HepG2 (cell line): ENCODE measurements at regions not wholly inside any gene's neighbourhood (a gene's known extent, or its start where the extent isn't known, plus 50 kb on each side); places are given as distances from the start of the nearest gene placed in this dataset.
A peak's percentile ranks its signal among the peaks of the same experiment; 100 is the strongest.

Source experiments
- AHR ChIP-seq: IDR thresholded peaks from 2 replicates; pipeline ENCODE4 v1.6.1; 2018; ENCODE audit warnings: missing genetic modification reagents, missing compliant biosample characterization
- CEBPB ChIP-seq: IDR thresholded peaks from 2 replicates; pipeline ENCODE4 v1.6.1; 2011; ENCODE audit warnings: low read depth, low read length, improper control_type of control experiment, borderline replicate concordance
- EHMT2 ChIP-seq: fragments of 200-600 bp; sonication (generic); IDR thresholded peaks from 2 replicates; pipeline ENCODE4 v1.7.0; 2017; ENCODE audit warnings: antibody characterized with exemption, low read depth, low read length, borderline replicate concordance
- FOXJ3 ChIP-seq: sonication (generic); formaldehyde crosslinking; IDR thresholded peaks from 2 replicates; pipeline ENCODE4 v1.4.0; 2020; ENCODE audit warnings: missing genetic modification reagents, mild to moderate bottlenecking, borderline replicate concordance
- GATAD2A ChIP-seq: IDR thresholded peaks from 2 replicates; pipeline ENCODE4 v1.6.1; 2016
- GFI1 ChIP-seq: sonication (generic); formaldehyde crosslinking; IDR thresholded peaks from 2 replicates; pipeline ENCODE4 v1.5.0; 2020; ENCODE audit warnings: missing genetic modification reagents, mild to moderate bottlenecking, borderline replicate concordance
- ISL2 ChIP-seq: sonication (generic); formaldehyde crosslinking; IDR thresholded peaks from 2 replicates; pipeline ENCODE4 v1.5.0; 2020; ENCODE audit warnings: missing genetic modification reagents
- NCOA5 ChIP-seq: sonication (generic); formaldehyde crosslinking; IDR thresholded peaks from 2 replicates; pipeline ENCODE4 v1.4.0; 2020; ENCODE audit warnings: missing genetic modification reagents
- ONECUT2 ChIP-seq: sonication (generic); formaldehyde crosslinking; IDR thresholded peaks from 2 replicates; pipeline ENCODE4 v1.4.0; 2020; ENCODE audit warnings: missing genetic modification reagents
- POLR2G ChIP-seq: fragments of 200-400 bp; formaldehyde crosslinking; IDR thresholded peaks from 2 replicates; pipeline ENCODE4 v1.6.1; 2018; ENCODE audit warnings: mild to moderate bottlenecking, low read depth, low read length, moderate library complexity
- RARG ChIP-seq: sonication (generic); formaldehyde crosslinking; IDR thresholded peaks from 2 replicates; pipeline ENCODE4 v1.4.0; 2020; ENCODE audit warnings: low read depth, mild to moderate bottlenecking, missing genetic modification reagents
- RBM39 ChIP-seq: fragments of 200-400 bp; formaldehyde crosslinking; IDR thresholded peaks from one replicate; pipeline ENCODE4 v1.6.1; 2018; ENCODE audit warnings: antibody characterized with exemption, mild to moderate bottlenecking, low read depth, low read length; ENCODE audit not compliant: poor library complexity, severe bottlenecking
- SOX5 ChIP-seq: IDR thresholded peaks from 2 replicates; pipeline ENCODE4 v1.6.1; 2016; ENCODE audit warnings: borderline replicate concordance
- SRF ChIP-seq: IDR thresholded peaks from 2 replicates; pipeline ENCODE4 v1.6.1; 2011; ENCODE audit warnings: mild to moderate bottlenecking, low read depth, low read length, moderate library complexity
- SRY ChIP-seq: sonication (generic); formaldehyde crosslinking; IDR thresholded peaks from 2 replicates; pipeline ENCODE4 v1.8.0; 2022; ENCODE audit warnings: mild to moderate bottlenecking, missing genetic modification reagents
- ZNF367 ChIP-seq: sonication (generic); formaldehyde crosslinking; IDR thresholded peaks from 2 replicates; pipeline ENCODE4 v1.4.0; 2020; ENCODE audit warnings: missing genetic modification reagents, borderline replicate concordance
- ZNF737 ChIP-seq: sonication (generic); formaldehyde crosslinking; IDR thresholded peaks from 2 replicates; pipeline ENCODE4 v1.5.0; 2020; ENCODE audit warnings: missing genetic modification reagents, mild to moderate bottlenecking, borderline replicate concordance
- ZNF816 ChIP-seq: sonication (generic); formaldehyde crosslinking; IDR thresholded peaks from 2 replicates; pipeline ENCODE4 v1.8.0; 2022; ENCODE audit warnings: missing genetic modification reagents, mild to moderate bottlenecking, borderline replicate concordance
- TF ChIP-seq, protein P1 (sequence below): IDR thresholded peaks from 2 replicates; pipeline ENCODE4 v1.6.1; 2012; ENCODE audit warnings: low read depth, low read length, improper control_type of control experiment
- TF ChIP-seq, protein P2 (sequence below): sonication (generic); formaldehyde crosslinking; conservative IDR thresholded peaks from 2 replicates; pipeline ENCODE4 v1.8.0; 2022; ENCODE audit warnings: mild to moderate bottlenecking, moderate library complexity, missing genetic modification reagents
- TF ChIP-seq, protein P3 (sequence below): IDR thresholded peaks from 2 replicates; pipeline ENCODE4 v1.6.1; 2016; ENCODE audit warnings: low read depth, borderline replicate concordance
- TF ChIP-seq, protein P4 (sequence below): sonication (generic); formaldehyde crosslinking; IDR thresholded peaks from 2 replicates; pipeline ENCODE4 v1.8.0; 2022; ENCODE audit warnings: mild to moderate bottlenecking, missing genetic modification reagents, borderline replicate concordance
- TF ChIP-seq, protein P5 (sequence below): sonication (generic); formaldehyde crosslinking; IDR thresholded peaks from 2 replicates; pipeline ENCODE4 v1.5.0; 2020; ENCODE audit warnings: mild to moderate bottlenecking, missing genetic modification reagents

DNA sequence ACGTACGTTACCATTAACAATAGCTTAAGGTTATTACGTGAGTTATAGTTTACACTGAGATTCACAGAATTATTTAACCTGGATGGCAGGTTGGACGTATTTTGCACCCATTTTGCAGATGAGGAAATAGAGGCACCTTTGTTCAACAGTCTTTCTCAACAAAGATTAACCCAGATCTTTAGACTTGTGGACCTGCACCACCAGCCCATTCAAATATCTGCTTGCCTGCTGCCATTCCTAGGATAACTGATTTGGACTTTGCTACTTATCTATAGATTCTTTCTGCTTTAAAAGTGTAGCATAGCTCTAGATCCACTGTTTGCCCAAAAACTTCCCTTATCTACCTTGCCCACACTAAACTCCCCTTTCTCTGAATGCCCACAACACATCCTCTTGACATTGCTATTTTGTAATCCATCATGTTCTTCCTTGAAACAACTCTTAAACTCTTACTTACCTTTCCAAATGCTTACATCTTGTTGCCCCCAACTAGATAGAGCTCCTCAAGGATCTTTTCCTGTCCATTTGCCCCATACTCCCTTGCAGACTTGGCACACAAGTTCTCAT is 56.4 kb upstream of the TNFAIP3 start (continued):
- TF ChIP-seq, protein P1, sequence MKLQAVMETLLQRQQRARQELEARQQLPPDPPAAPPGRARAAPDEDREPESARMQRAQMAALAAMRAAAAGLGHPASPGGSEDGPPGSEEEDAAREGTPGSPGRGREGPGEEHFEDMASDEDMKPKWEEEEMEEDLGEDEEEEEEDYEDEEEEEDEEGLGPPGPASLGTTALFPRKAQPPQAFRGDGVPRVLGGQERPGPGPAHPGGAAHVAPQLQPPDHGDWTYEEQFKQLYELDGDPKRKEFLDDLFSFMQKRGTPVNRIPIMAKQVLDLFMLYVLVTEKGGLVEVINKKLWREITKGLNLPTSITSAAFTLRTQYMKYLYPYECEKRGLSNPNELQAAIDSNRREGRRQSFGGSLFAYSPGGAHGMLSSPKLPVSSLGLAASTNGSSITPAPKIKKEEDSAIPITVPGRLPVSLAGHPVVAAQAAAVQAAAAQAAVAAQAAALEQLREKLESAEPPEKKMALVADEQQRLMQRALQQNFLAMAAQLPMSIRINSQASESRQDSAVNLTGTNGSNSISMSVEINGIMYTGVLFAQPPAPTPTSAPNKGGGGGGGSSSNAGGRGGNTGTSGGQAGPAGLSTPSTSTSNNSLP: peak; percentile 85
- peak; percentile 41; the same call in 1 of the 2 replicates for TF ChIP-seq ISL2
- peak; percentile 89 for TF ChIP-seq EHMT2
- peak; percentile 55 for TF ChIP-seq ONECUT2 (CRISPR knock-in tag)
- TF ChIP-seq CEBPB: no peak
- TF ChIP-seq FOXJ3 (CRISPR knock-in tag): peak; percentile 61; the same call in 1 of the 2 replicates
- TF ChIP-seq AHR: no peak
- peak; percentile 72 for TF ChIP-seq SOX5 (CRISPR knock-in tag)
- 0 out of 2 replicates have a peak, but pooled peaks have one; percentile 87 for TF ChIP-seq ZNF816
- 0 out of 2 replicates have a peak, but pooled peaks have one; percentile 13 for TF ChIP-seq RARG (CRISPR knock-in tag)
- no peak for TF ChIP-seq RBM39
- no peak for TF ChIP-seq NCOA5 (CRISPR knock-in tag)
- TF ChIP-seq, protein P2, sequence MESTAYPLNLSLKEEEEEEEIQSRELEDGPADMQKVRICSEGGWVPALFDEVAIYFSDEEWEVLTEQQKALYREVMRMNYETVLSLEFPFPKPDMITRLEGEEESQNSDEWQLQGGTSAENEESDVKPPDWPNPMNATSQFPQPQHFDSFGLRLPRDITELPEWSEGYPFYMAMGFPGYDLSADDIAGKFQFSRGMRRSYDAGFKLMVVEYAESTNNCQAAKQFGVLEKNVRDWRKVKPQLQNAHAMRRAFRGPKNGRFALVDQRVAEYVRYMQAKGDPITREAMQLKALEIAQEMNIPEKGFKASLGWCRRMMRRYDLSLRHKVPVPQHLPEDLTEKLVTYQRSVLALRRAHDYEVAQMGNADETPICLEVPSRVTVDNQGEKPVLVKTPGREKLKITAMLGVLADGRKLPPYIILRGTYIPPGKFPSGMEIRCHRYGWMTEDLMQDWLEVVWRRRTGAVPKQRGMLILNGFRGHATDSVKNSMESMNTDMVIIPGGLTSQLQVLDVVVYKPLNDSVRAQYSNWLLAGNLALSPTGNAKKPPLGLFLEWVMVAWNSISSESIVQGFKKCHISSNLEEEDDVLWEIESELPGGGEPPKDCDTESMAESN (CRISPR knock-in tag): no peak
- no peak for TF ChIP-seq SRF
- TF ChIP-seq, protein P3, sequence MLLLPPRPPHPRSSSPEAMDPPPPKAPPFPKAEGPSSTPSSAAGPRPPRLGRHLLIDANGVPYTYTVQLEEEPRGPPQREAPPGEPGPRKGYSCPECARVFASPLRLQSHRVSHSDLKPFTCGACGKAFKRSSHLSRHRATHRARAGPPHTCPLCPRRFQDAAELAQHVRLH (CRISPR knock-in tag): peak; percentile 61; the same call in 1 of the 2 replicates
- TF ChIP-seq, protein P4, sequence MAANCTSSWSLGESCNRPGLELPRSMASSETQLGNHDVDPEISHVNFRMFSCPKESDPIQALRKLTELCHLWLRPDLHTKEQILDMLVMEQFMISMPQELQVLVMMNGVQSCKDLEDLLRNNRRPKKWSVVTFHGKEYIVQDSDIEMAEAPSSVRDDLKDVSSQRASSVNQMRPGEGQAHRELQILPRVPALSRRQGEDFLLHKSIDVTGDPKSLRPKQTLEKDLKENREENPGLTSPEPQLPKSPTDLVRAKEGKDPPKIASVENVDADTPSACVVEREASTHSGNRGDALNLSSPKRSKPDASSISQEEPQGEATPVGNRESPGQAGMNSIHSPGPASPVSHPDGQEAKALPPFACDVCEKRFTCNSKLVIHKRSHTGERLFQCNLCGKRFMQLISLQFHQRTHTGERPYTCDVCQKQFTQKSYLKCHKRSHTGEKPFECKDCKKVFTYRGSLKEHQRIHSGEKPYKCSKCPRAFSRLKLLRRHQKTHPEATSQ (CRISPR knock-in tag): peak; percentile 63; the same call in 1 of the 2 replicates
- 0 out of 2 replicates have a peak, but pooled peaks have one; percentile 34 for TF ChIP-seq GATAD2A (CRISPR knock-in tag)
- peak; percentile 88; the same call in 1 of the 2 replicates for TF ChIP-seq GFI1 (CRISPR knock-in tag)
- TF ChIP-seq ZNF367 (CRISPR knock-in tag): no peak
- TF ChIP-seq POLR2G: no peak
- TF ChIP-seq ZNF737: no peak
- TF ChIP-seq, protein P5, sequence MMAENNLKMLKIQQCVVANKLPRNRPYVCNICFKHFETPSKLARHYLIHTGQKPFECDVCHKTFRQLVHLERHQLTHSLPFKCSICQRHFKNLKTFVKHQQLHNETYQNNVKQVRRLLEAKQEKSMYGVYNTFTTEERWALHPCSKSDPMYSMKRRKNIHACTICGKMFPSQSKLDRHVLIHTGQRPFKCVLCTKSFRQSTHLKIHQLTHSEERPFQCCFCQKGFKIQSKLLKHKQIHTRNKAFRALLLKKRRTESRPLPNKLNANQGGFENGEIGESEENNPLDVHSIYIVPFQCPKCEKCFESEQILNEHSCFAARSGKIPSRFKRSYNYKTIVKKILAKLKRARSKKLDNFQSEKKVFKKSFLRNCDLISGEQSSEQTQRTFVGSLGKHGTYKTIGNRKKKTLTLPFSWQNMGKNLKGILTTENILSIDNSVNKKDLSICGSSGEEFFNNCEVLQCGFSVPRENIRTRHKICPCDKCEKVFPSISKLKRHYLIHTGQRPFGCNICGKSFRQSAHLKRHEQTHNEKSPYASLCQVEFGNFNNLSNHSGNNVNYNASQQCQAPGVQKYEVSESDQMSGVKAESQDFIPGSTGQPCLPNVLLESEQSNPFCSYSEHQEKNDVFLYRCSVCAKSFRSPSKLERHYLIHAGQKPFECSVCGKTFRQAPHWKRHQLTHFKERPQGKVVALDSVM: peak; percentile 50; the same call in 1 of the 2 replicates
- TF ChIP-seq SRY (CRISPR knock-in tag): no peak
